HCT116 (cell line): ENCODE measurements at regions not wholly inside any gene's neighbourhood (a gene's known extent, or its start where the extent isn't known, plus 50 kb on each side); places are given as distances from the start of the nearest gene placed in this dataset.

Source experiments
- ATAC-seq: fragments of 200-7000 bp; cut with Tn5 transposase; 2 replicates; pipeline ENCODE4 v1.9.1; 2020; ENCODE audit warnings: mild to moderate bottlenecking, moderate library complexity
- BruUV-seq: library from RNA; stranded (reverse); fragments of 400-500 nt; replicated peaks from 2 replicates; lab custom pipeline; 2021; lab: Mats Ljungman, UMichigan
- CTCF ChIA-PET: fragments of 300-600 bp; sonication (Branson Sonifier 250); formaldehyde crosslinking; loops from one replicate; lab custom pipeline; 2021; ENCODE audit warnings: antibody characterized with exemption; lab: Charles Lee
- POLR2A ChIA-PET: fragments of 300-600, 350-600 bp; sonication (Branson Sonifier 250); formaldehyde crosslinking; loops from one replicate; lab custom pipeline; 2021; ENCODE audit warnings: antibody characterized with exemption; lab: Charles Lee
- RAD21 ChIA-PET, 2 experiments: fragments of 300-600 bp; sonication (Branson Sonifier 250); formaldehyde crosslinking; loops; one replicate each; lab custom pipeline; 2023; ENCODE audit warnings: low total read pairs in 2 of 2; ENCODE audit not compliant: uncharacterized antibody in 2 of 2, unreplicated experiment in 2 of 2, low non-redundant PET in 1 of 2; lab: Charles Lee
- DNase-seq: peaks from one replicate; pipeline ENCODE4 v3.0.0-alpha.2; 2010; ENCODE audit warnings: low read depth, low spot score
- H2AFZ ChIP-seq: fragments of 200-600 bp; shearing (Covaris generic), sonication (generic); 2 replicates; pipeline ENCODE4 v1.6.1; 2017; ENCODE audit warnings: low read depth, mixed run types, mixed read lengths, antibody characterized with exemption, low read length; ENCODE audit not compliant: poor library complexity, severe bottlenecking
- H3K27ac ChIP-seq: 2 replicates; pipeline ENCODE4 v1.5.1; 2012; ENCODE audit warnings: low read depth, low read length
- H3K27me3 ChIP-seq: fragments of 200-600 bp; sonication (generic); 2 replicates; pipeline ENCODE4 v1.6.1; 2016; ENCODE audit warnings: mixed run types, low read length, mixed read lengths; ENCODE audit not compliant: insufficient read depth
- H3K36me3 ChIP-seq, 2 experiments: fragments of 200-500 bp in 1 of 2; fragments of 200-600 bp in 1 of 2; sonication (Bioruptor generic) in 1 of 2; sonication (generic) in 1 of 2; 2 replicates each; pipeline versions ENCODE4 v1.5.1 to v1.6.1; 2014 to 2016; ENCODE audit warnings: low read length in 2 of 2, inconsistent platforms in 1 of 2, mixed read lengths in 1 of 2, mixed run types in 1 of 2; ENCODE audit not compliant: insufficient read depth in 2 of 2, control insufficient read depth in 1 of 2
- H3K4me1 ChIP-seq, 2 experiments: fragments of 200-600 bp in 1 of 2; sonication (generic) in 1 of 2; 2 replicates each; pipeline versions ENCODE4 v1.5.1 to v1.6.1; 2012 to 2017; ENCODE audit warnings: low read length in 2 of 2, inconsistent platforms in 1 of 2, mild to moderate bottlenecking in 1 of 2, mixed read lengths in 1 of 2, mixed run types in 1 of 2, moderate library complexity in 1 of 2; ENCODE audit not compliant: insufficient read depth in 2 of 2, control insufficient read depth in 1 of 2
- H3K4me2 ChIP-seq: fragments of 200-600 bp; sonication (generic); 2 replicates; pipeline ENCODE4 v1.6.1; 2017; ENCODE audit warnings: mixed run types, low read length, mixed read lengths
- H3K4me3 ChIP-seq, 2 experiments: fragments of 200-600 bp in 1 of 2; sonication (generic) in 1 of 2; replicated peaks in 1 of 2; 2 replicates each; pipeline ENCODE4 v1.5.1; 2011 to 2016; ENCODE audit warnings: low read length in 2 of 2, control low read depth in 1 of 2, low read depth in 1 of 2, mild to moderate bottlenecking in 1 of 2, mixed read lengths in 1 of 2, mixed run types in 1 of 2
- H3K79me2 ChIP-seq: fragments of 200-600 bp; sonication (generic); 2 replicates; pipeline ENCODE4 v1.6.1; 2017; ENCODE audit warnings: mild to moderate bottlenecking, mixed run types, low read length, moderate library complexity, mixed read lengths; ENCODE audit not compliant: insufficient read depth
- H3K9ac ChIP-seq: fragments of 200-600 bp; sonication (generic); 2 replicates; pipeline ENCODE4 v1.6.1; 2016; ENCODE audit warnings: low read length, mixed read lengths
- H3K9me2 ChIP-seq: fragments of 200-600 bp; sonication (generic), shearing (Covaris generic); 2 replicates; pipeline ENCODE4 v1.6.1; 2017; ENCODE audit warnings: mixed run types, mild to moderate bottlenecking, moderate library complexity; ENCODE audit not compliant: insufficient read depth
- H3K9me3 ChIP-seq, 2 experiments: fragments of 200-500 bp in 1 of 2; fragments of 200-600 bp in 1 of 2; sonication (Bioruptor generic) in 1 of 2; sonication (generic) in 1 of 2; 2 replicates each; pipeline ENCODE4 v1.6.1; 2014 to 2017; ENCODE audit warnings: low read length in 2 of 2, mixed read lengths in 2 of 2, inconsistent platforms in 1 of 2, low read depth in 1 of 2, mild to moderate bottlenecking in 1 of 2, mixed run types in 1 of 2, moderate library complexity in 1 of 2; ENCODE audit not compliant: control insufficient read depth in 1 of 2, insufficient read depth in 1 of 2
- H4K20me1 ChIP-seq: fragments of 200-600 bp; sonication (generic), shearing (Covaris generic); 2 replicates; pipeline ENCODE4 v1.6.1; 2017; ENCODE audit warnings: mixed run types, mild to moderate bottlenecking, moderate library complexity; ENCODE audit not compliant: insufficient read depth
- CBX3 ChIP-seq: IDR thresholded peaks from 2 replicates; pipeline ENCODE4 v1.6.1; 2012; ENCODE audit warnings: low read depth
- CEBPB ChIP-seq: IDR thresholded peaks from 2 replicates; pipeline ENCODE4 v1.6.1; 2012; ENCODE audit warnings: low read depth
- EGR1 ChIP-seq: IDR thresholded peaks from 2 replicates; pipeline ENCODE4 v1.6.1; 2012; ENCODE audit warnings: low read depth
- ELF1 ChIP-seq: IDR thresholded peaks from 2 replicates; pipeline ENCODE4 v1.6.1; 2012; ENCODE audit warnings: low read depth, borderline replicate concordance
- EZH2 ChIP-seq: fragments of 200-600 bp; sonication (generic); IDR thresholded peaks from 2 replicates; pipeline ENCODE4 v1.6.1; 2017; ENCODE audit warnings: antibody characterized with exemption, mixed run types
- FOSL1 ChIP-seq: IDR thresholded peaks from 2 replicates; pipeline ENCODE4 v1.6.1; 2012; ENCODE audit warnings: low read depth
- POLR2A ChIP-seq: IDR thresholded peaks from 2 replicates; pipeline ENCODE4 v1.7.0; 2011; ENCODE audit warnings: borderline replicate concordance; ENCODE audit not compliant: insufficient read depth, insufficient read length; ENCODE audit errors: extremely low read depth
- RAD21 ChIP-seq: IDR thresholded peaks from 2 replicates; pipeline ENCODE4 v1.6.1; 2012; ENCODE audit warnings: low read depth, mild to moderate bottlenecking
- SP1 ChIP-seq: IDR thresholded peaks from 2 replicates; pipeline ENCODE4 v1.6.1; 2012; ENCODE audit warnings: low read depth
- SRF ChIP-seq: IDR thresholded peaks from 2 replicates; pipeline ENCODE4 v1.6.1; 2012; ENCODE audit warnings: low read depth
- TCF7L2 ChIP-seq: IDR thresholded peaks from 2 replicates; pipeline ENCODE4 v1.7.0; 2011; ENCODE audit warnings: borderline replicate concordance, inconsistent platforms; ENCODE audit not compliant: insufficient read depth, insufficient read length; ENCODE audit errors: extremely low read depth
- ZFX ChIP-seq: fragments of 450-650 bp; IDR thresholded peaks from 2 replicates; pipeline ENCODE4 v1.6.1; 2017
- ZNF274 ChIP-seq: fragments of 200-500 bp; sonication (Bioruptor generic); IDR thresholded peaks from 2 replicates; pipeline ENCODE4 v1.6.1; 2014; ENCODE audit warnings: mild to moderate bottlenecking, low read depth, low read length, inconsistent platforms
- intact Hi-C: fragments of 100-400 bp; cut with micrococcal nuclease; formaldehyde crosslinking; loops from 2 replicates; pipeline ENCODE4 v1.10.0; 2022
- TF ChIP-seq, protein P1 (sequence below): IDR thresholded peaks from 2 replicates; pipeline ENCODE4 v1.6.1; 2012
- TF ChIP-seq, protein P2 (sequence below): IDR thresholded peaks from 2 replicates; pipeline ENCODE4 v1.6.1; 2012; ENCODE audit warnings: low read depth

DNA sequence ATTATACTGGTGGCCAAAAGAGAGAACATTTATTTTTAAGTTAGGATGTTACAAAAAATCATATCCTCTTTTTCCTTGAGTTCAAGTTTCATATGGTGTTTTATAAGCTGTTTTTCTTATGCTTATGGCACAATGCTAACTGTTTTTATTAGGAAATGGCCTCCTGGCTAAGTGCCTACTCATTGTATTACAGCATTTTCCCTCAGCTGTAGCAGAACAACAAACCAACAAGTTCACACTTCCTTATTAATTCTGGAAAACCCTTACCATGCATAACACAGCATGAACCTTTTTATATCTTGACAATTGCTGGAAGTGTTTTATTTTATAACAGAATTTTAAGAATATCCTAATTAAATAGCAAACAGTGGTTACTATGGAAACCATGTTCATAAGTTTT is 165.8 kb downstream of the GASK1B start:
- ChIA-PET POLR2A (no interaction called here), RAD21 (no interaction called here), CTCF (no interaction called here)
- no peak for DNase-seq
- H3K4me1 ChIP-seq = peaks cover 3 to 8% of the 10 kb centered on the region in 2 experiments; a peak in 2 of 4 replicates
- no peaks in the 10 kb centered on the region for H3K36me3 ChIP-seq
- H3K9me3 ChIP-seq = no peaks in the 10 kb centered on the region
- peak overlapping the region; percentile 27 for H2AFZ ChIP-seq
- no peaks in the 10 kb centered on the region for H3K9me2 ChIP-seq
- H3K79me2 ChIP-seq = no peaks in the 10 kb centered on the region
- ATAC-seq = no peak
- no TSS peak for BruUV-seq
- no peaks in the 10 kb centered on the region for H3K27me3 ChIP-seq
- no peaks in the 10 kb centered on the region for H4K20me1 ChIP-seq
- H3K27ac ChIP-seq = no peak overlapping the region
- no peak overlapping the region for H3K4me2 ChIP-seq
- TF ChIP-seq EZH2 = no peak
- no peak for TF ChIP-seq EGR1
- TF ChIP-seq ZFX = no peak
- no peak for TF ChIP-seq SP1
- TF ChIP-seq CBX3 = no peak
- TF ChIP-seq SRF = no peak
- TF ChIP-seq CEBPB = no peak
- TF ChIP-seq, protein P1, sequence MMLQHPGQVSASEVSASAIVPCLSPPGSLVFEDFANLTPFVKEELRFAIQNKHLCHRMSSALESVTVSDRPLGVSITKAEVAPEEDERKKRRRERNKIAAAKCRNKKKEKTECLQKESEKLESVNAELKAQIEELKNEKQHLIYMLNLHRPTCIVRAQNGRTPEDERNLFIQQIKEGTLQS = no peak
- TF ChIP-seq ZNF274 = no peak
- no peak for TF ChIP-seq POLR2A
- intact Hi-C loops = no loop called here
- H3K9ac ChIP-seq = no peak overlapping the region
- no peak overlapping the region for H3K4me3 ChIP-seq

DNA sequence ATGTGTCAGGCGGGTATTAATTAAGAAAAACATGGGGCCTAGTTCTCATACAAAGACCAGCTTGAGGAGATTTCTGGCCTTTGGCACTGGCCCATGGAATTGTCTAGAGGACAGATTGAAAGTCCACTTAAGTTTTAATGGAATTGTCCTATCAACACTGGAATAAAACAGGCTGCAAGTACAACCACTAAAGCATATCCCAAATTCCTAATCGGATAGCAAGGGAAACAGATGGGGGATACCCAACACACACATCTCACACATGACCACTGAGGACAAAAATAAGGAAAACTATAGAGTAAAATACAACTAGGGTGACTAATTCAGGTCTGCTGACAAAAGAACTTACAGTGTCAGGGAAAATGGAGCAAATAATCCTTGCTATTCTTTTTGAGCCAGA is 167.8 kb downstream of the GASK1B start:
- RAD21 ChIA-PET = no interaction called here
- Histone ChIP-seq H3K4me1 (peaks cover 3 to 4% of the 10 kb centered on the region in 2 experiments; a peak in 1 of 4 replicates), H3K4me3 (no peak overlapping the region), H3K27ac (no peak overlapping the region), H3K79me2 (no peaks in the 10 kb centered on the region), H3K36me3 (no peaks in the 10 kb centered on the region), H4K20me1 (no peaks in the 10 kb centered on the region), H3K9me2 (no peaks in the 10 kb centered on the region), H3K4me2 (no peak overlapping the region)
- POLR2A ChIA-PET = no interaction called here
- DNase-seq (no peak), ATAC-seq (no peak)
- intact Hi-C loops = no loop called here
- BruUV-seq = no TSS peak
- TF ChIP-seq ELF1 = no peak
- TF ChIP-seq FOSL1 = no peak
- TF ChIP-seq EZH2 = no peak
- TF ChIP-seq TCF7L2 = no peak
- TF ChIP-seq, protein P2, sequence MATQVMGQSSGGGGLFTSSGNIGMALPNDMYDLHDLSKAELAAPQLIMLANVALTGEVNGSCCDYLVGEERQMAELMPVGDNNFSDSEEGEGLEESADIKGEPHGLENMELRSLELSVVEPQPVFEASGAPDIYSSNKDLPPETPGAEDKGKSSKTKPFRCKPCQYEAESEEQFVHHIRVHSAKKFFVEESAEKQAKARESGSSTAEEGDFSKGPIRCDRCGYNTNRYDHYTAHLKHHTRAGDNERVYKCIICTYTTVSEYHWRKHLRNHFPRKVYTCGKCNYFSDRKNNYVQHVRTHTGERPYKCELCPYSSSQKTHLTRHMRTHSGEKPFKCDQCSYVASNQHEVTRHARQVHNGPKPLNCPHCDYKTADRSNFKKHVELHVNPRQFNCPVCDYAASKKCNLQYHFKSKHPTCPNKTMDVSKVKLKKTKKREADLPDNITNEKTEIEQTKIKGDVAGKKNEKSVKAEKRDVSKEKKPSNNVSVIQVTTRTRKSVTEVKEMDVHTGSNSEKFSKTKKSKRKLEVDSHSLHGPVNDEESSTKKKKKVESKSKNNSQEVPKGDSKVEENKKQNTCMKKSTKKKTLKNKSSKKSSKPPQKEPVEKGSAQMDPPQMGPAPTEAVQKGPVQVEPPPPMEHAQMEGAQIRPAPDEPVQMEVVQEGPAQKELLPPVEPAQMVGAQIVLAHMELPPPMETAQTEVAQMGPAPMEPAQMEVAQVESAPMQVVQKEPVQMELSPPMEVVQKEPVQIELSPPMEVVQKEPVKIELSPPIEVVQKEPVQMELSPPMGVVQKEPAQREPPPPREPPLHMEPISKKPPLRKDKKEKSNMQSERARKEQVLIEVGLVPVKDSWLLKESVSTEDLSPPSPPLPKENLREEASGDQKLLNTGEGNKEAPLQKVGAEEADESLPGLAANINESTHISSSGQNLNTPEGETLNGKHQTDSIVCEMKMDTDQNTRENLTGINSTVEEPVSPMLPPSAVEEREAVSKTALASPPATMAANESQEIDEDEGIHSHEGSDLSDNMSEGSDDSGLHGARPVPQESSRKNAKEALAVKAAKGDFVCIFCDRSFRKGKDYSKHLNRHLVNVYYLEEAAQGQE = no peak
- TF ChIP-seq ZNF274 = no peak
- TF ChIP-seq RAD21 = no peak
- TF ChIP-seq, all 23 proteins: peak for 0
- Histone ChIP-seq H2AFZ (no peak overlapping the region), H3K9ac (no peak overlapping the region), H3K9me3 (no peaks in the 10 kb centered on the region), H3K27me3 (no peaks in the 10 kb centered on the region)
- CTCF ChIA-PET = no interaction called here
